IMR-90 (cell line): ENCODE measurements at regions not wholly inside any gene's neighbourhood (a gene's known extent, or its start where the extent isn't known, plus 50 kb on each side); places are given as distances from the start of the nearest gene placed in this dataset.

Source experiments
- ATAC-seq: fragments of 200-7000 bp; cut with Tn5 transposase; 2 replicates; pipeline ENCODE4 v1.9.1; 2020; ENCODE audit warnings: low read depth, mild to moderate bottlenecking, moderate library complexity
- BruUV-seq: library from RNA; stranded (reverse); fragments of 400-500 nt; replicated peaks from 2 replicates; lab custom pipeline; 2021; lab: Mats Ljungman, UMichigan
- CTCF ChIA-PET: fragments of 300-600 bp; formaldehyde crosslinking; extraction: SDS; loops from one replicate; lab custom pipeline; 2021; ENCODE audit warnings: antibody characterized with exemption; lab: Yijun Ruan, JAX
- POLR2A ChIA-PET: fragments of 300-600 bp; sonication (Branson Sonifier 250); formaldehyde crosslinking; loops from one replicate; lab custom pipeline; 2022; ENCODE audit warnings: antibody characterized with exemption; ENCODE audit not compliant: unreplicated experiment; lab: Charles Lee
- DNase-seq: peaks from one replicate; pipeline ENCODE4 v3.0.0; 2013
- H2AFZ ChIP-seq: replicated peaks from 2 replicates; pipeline ENCODE3; 2013; ENCODE audit warnings: low read length, mild to moderate bottlenecking; ENCODE audit not compliant: poor library complexity
- H2AK5ac ChIP-seq: 2 replicates; pipeline ENCODE4 v1.6.1; 2013; ENCODE audit warnings: low read depth, low read length, inconsistent platforms
- H2AK9ac ChIP-seq: replicated peaks from 2 replicates; pipeline ENCODE3; 2013; ENCODE audit warnings: mild to moderate bottlenecking, low read depth, low read length, moderate library complexity; ENCODE audit not compliant: poor library complexity
- H2BK120ac ChIP-seq: 2 replicates; pipeline ENCODE4 v1.6.1; 2013; ENCODE audit warnings: low read depth, low read length, inconsistent platforms
- H2BK15ac ChIP-seq: 3 replicates; pipeline ENCODE4 v1.6.1; 2013; ENCODE audit warnings: low read depth, low read length, inconsistent platforms
- H2BK20ac ChIP-seq: 2 replicates; pipeline ENCODE4 v1.6.1; 2013; ENCODE audit warnings: low read depth, mild to moderate bottlenecking, inconsistent platforms, low read length, moderate library complexity
- H2BK5ac ChIP-seq: 2 replicates; pipeline ENCODE4 v1.6.1; 2013; ENCODE audit warnings: mild to moderate bottlenecking, low read depth, low read length, inconsistent platforms; ENCODE audit not compliant: poor library complexity, severe bottlenecking
- H3K14ac ChIP-seq: replicated peaks from 2 replicates; pipeline ENCODE4 v1.6.1; 2013; ENCODE audit warnings: low read depth, low read length, inconsistent platforms
- H3K18ac ChIP-seq: 2 replicates; pipeline ENCODE4 v1.6.1; 2013; ENCODE audit warnings: low read depth, low read length, control low read depth
- H3K23ac ChIP-seq: 2 replicates; pipeline ENCODE4 v1.6.1; 2013; ENCODE audit warnings: low read depth, low read length, inconsistent platforms
- H3K27ac ChIP-seq: 2 replicates; pipeline ENCODE4 v1.5.1; 2013; ENCODE audit warnings: mild to moderate bottlenecking, control low read depth, low read length; ENCODE audit not compliant: insufficient read depth
- H3K27me3 ChIP-seq: 2 replicates; pipeline ENCODE4 v1.6.1; 2013; ENCODE audit warnings: low read length; ENCODE audit not compliant: control insufficient read depth, insufficient read depth
- H3K36me3 ChIP-seq: 2 replicates; pipeline ENCODE4 v1.6.1; 2013; ENCODE audit warnings: low read length, mixed read lengths; ENCODE audit not compliant: control insufficient read depth, insufficient read depth
- H3K4ac ChIP-seq: 2 replicates; pipeline ENCODE4 v1.6.1; 2013; ENCODE audit warnings: low read depth, low read length, inconsistent platforms
- H3K4me1 ChIP-seq: 2 replicates; pipeline ENCODE4 v1.6.1; 2013; ENCODE audit warnings: low read length, mixed read lengths; ENCODE audit not compliant: control insufficient read depth, insufficient read depth
- H3K4me2 ChIP-seq: 2 replicates; pipeline ENCODE4 v1.6.1; 2013; ENCODE audit warnings: low read depth, mild to moderate bottlenecking, control low read depth, low read length, moderate library complexity
- H3K4me3 ChIP-seq: 2 replicates; pipeline ENCODE4 v1.5.1; 2013; ENCODE audit warnings: low read depth, mild to moderate bottlenecking, control low read depth, low read length, moderate library complexity; ENCODE audit not compliant: insufficient read depth
- H3K56ac ChIP-seq: 2 replicates; pipeline ENCODE4 v1.6.1; 2013; ENCODE audit warnings: low read length, inconsistent platforms; ENCODE audit not compliant: insufficient read depth; ENCODE audit errors: extremely low read depth
- H3K79me1 ChIP-seq, 2 experiments: 2 replicates each; pipeline ENCODE4 v1.6.1; 2013; ENCODE audit warnings: low read length in 2 of 2, inconsistent platforms in 1 of 2, low read depth in 1 of 2
- H3K9ac ChIP-seq: 2 replicates; pipeline ENCODE4 v1.6.1; 2013; ENCODE audit warnings: low read depth, low read length, control low read depth
- H3K9me1 ChIP-seq: 2 replicates; pipeline ENCODE4 v1.6.1; 2013; ENCODE audit warnings: low read length, inconsistent platforms; ENCODE audit not compliant: insufficient read depth
- H3K9me3 ChIP-seq: 2 replicates; pipeline ENCODE4 v1.6.1; 2013; ENCODE audit warnings: low read length; ENCODE audit not compliant: control insufficient read depth, insufficient read depth
- H4K20me1 ChIP-seq: 2 replicates; pipeline ENCODE4 v1.6.1; 2013; ENCODE audit warnings: low read length, inconsistent platforms; ENCODE audit not compliant: insufficient read depth
- H4K5ac ChIP-seq: 2 replicates; pipeline ENCODE4 v1.6.1; 2013; ENCODE audit warnings: mild to moderate bottlenecking, low read depth, low read length, control low read depth
- H4K8ac ChIP-seq, 2 experiments: 2 replicates each; pipeline ENCODE4 v1.6.1; 2013; ENCODE audit warnings: low read depth in 2 of 2, low read length in 2 of 2, control low read depth in 1 of 2, inconsistent platforms in 1 of 2
- H4K91ac ChIP-seq: 2 replicates; pipeline ENCODE4 v1.6.1; 2013; ENCODE audit warnings: low read depth, low read length, inconsistent platforms; ENCODE audit not compliant: insufficient read depth
- BHLHE40 ChIP-seq: fragments of 150-350 bp; IDR thresholded peaks from 2 replicates; pipeline ENCODE4 v1.6.1; 2016; ENCODE audit warnings: mild to moderate bottlenecking, low read depth, low read length
- CEBPB ChIP-seq: IDR thresholded peaks from 2 replicates; pipeline ENCODE4 v1.6.1; 2012; ENCODE audit warnings: low read depth, low read length, improper control_type of control experiment
- FOS ChIP-seq: fragments of 150-350 bp; IDR thresholded peaks from 2 replicates; pipeline ENCODE4 v1.6.1; 2016; ENCODE audit warnings: low read depth, low read length
- RFX5 ChIP-seq: IDR thresholded peaks from 2 replicates; pipeline ENCODE4 v1.8.0; 2012; ENCODE audit warnings: low read depth, mild to moderate bottlenecking, low read length, moderate library complexity
- SMC3 ChIP-seq: fragments of 150-350 bp; IDR thresholded peaks from 2 replicates; pipeline ENCODE4 v1.6.1; 2016; ENCODE audit warnings: low read depth, mild to moderate bottlenecking, antibody characterized with exemption, low read length, moderate library complexity
- WGBS, 2 experiments: methylation state at CpG; one replicate each; pipeline versions ENCODE4 v1.1.5 to v1.1.7; 2013; ENCODE audit warnings: missing lambda C conversion rate in 2 of 2; ENCODE audit not compliant: insufficient read length in 1 of 2; ENCODE audit errors: extremely low coverage in 2 of 2; 5-methylcytosine and 5-hydroxymethylcytosine counted together
- dilution Hi-C: fragments of 300-500 bp; cut with HindIII; formaldehyde crosslinking; loops from one replicate; pipeline ENCODE4 v1.14.3; 2018; ENCODE audit warnings: low sequenced_read_pairs; ENCODE audit not compliant: unreplicated experiment
- in situ Hi-C: fragments of 300-500 bp; cut with MboI; formaldehyde crosslinking; loops from 3 replicates; pipeline ENCODE4 v1.14.3; 2019; ENCODE audit warnings: low sequenced_read_pairs, inconsistent platforms, mixed read lengths
- intact Hi-C: fragments of 100-400 bp; cut with micrococcal nuclease; formaldehyde crosslinking; loops from 2 replicates; pipeline ENCODE4 v1.10.0; 2022

DNA sequence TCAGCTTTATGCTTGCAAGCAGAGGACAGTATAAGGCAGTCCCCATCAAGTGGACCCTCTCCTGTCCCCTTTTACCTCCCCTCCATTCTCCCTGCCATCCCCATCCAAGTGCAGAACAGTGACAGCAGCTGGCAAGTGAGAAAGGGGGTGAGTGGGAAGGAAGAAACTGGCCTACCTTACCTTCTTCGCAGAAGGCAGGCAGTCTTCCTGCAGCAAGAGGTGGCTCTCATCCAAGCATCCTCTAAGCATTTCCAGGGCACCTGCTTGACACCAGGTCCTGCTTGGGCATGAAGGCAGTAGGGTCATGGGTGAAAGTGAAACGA is 77.3 kb upstream of the SH3PXD2B start:
- Histone ChIP-seq H2AK9ac (no peak overlapping the region), H3K4me2 (no peak overlapping the region), H2BK120ac (no peak overlapping the region), H2BK5ac (no peak overlapping the region), H2AFZ (no peak overlapping the region), H4K20me1 (no peaks in the 10 kb centered on the region), H3K9me3 (peaks cover 7% of the 10 kb centered on the region; the same call in 1 of the 2 replicates), H3K79me1 (no peaks in the 10 kb centered on the region), H3K9ac (no peak overlapping the region), H3K4me1 (peaks cover 2% of the 10 kb centered on the region; the same call in 1 of the 2 replicates), H3K27me3 (peaks cover 49% of the 10 kb centered on the region), H3K18ac (no peak overlapping the region), H4K5ac (no peak overlapping the region), H3K23ac (no peak overlapping the region), H2BK20ac (no peak overlapping the region), H4K8ac (no peak overlapping the region), H3K36me3 (no peaks in the 10 kb centered on the region), H2BK15ac (no peak overlapping the region), H3K4me3 (no peak overlapping the region), H3K14ac (no peak overlapping the region), H4K91ac (no peak overlapping the region), H3K4ac (no peak overlapping the region), H3K56ac (no peak overlapping the region), H2AK5ac (no peak overlapping the region), H3K27ac (no peak overlapping the region), H3K9me1 (no peaks in the 10 kb centered on the region)
- ChIA-PET CTCF (no interaction called here), POLR2A (no interaction called here)
- ATAC-seq, result no peak
- dilution Hi-C loops (no loop called here), in situ Hi-C loops (no loop called here), intact Hi-C loops (no loop called here)
- BruUV-seq, result no TSS peak
- WGBS, 2 experiments, result no CpG with 5 or more reads among the region's 2 CpGs
- DNase-seq, result no peak
- TF ChIP-seq SMC3, result no peak
- TF ChIP-seq CEBPB, result no peak
- no peak for TF ChIP-seq RFX5
- TF ChIP-seq FOS, result no peak
- no peak for TF ChIP-seq BHLHE40
